ENCODE measurements at regions not wholly inside any gene's neighbourhood (a gene's known extent, or its start where the extent isn't known, plus 50 kb on each side); places are given as distances from the start of the nearest gene placed in this dataset.
"Not testable (repeated sequence)": the region's sequence is repeated elsewhere in the genome, so short reads cannot be mapped to it uniquely, and the experiment has no call there.

GRCh38 chr4:149870008-149870407 lies 54.4 kb upstream of the IQCM start:
- no peak for DNase-seq

GRCh38 chr4:149881744-149882143 lies 66.1 kb upstream of the IQCM start:
- DNase-seq: no peak

- DNase-seq: no peak
These were observed 66.6 kb upstream of the IQCM start for GRCh38 chr4:149882251-149882650.

GRCh38 chr4:149884046-149884445 lies 68.4 kb upstream of the IQCM start:
- DNase-seq: no peak

GRCh38 chr4:149884529-149885181 lies 69.0 kb upstream of the IQCM start:
- no peak for DNase-seq

GRCh38 chr4:149885896-149886295 lies 70.3 kb upstream of the IQCM start:
- no peak for DNase-seq

GRCh38 chr4:149886786-149887490 lies 71.3 kb upstream of the IQCM start:
- no peak for DNase-seq

DNA sequence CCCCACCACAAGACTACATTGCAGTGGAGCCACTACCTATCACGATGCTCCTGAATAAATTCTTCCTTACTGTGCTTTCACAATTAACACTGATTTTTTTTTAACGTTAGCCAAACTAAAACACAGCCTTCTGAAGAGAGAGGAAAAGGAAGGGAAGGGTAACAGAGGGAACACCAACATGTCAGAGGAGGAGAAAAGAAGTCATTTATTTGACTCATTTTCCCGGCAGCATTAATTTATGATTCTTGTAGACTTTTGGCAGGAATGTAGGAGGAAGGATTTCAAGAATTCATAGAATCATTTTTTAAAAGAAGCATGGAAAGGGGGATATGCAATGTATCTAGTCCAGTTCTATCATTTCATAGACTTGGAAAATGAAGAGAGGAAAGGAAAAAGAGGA lies 74.3 kb upstream of the IQCM start:
- DNase-seq: no peak

DNA sequence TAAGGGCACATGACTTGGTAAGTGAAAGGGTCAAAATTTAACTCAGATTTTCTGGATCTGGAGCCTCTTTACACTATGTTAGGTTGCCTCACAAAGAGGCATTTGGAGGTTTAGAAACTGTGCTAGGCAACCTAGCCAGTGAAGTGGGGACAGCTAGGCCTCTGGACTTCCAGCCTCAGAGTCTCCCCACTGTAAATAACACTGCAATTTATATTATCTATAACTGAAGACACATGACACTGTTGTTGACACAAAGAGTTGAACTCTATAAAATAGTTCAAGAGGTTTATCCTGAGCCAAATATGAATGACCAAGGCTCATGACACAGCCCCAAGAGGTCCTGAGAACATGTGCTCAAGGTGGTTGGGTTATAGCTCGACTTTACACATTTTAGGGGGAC lies 74.9 kb upstream of the IQCM start:
- DNase-seq: no peak

DNA sequence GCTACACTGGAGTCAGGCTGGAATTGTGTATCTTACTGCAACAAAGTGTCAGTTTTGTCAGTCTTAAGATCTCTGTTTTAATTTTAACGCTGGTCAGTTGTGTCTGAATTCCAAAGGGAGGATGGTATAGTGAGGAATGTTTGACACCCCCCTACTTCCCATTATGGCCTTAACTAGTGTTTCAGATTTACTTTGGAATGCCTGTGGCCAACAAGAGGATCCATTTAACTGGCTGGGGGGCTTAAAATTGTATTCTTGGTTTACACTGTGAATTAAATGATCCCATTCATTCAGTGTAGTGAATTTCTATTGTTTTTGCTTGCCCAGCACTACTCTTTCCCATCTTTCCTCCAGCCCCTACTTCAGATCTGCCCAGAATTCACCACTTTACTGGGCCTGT lies 75.8 kb upstream of the IQCM start:
- no peak for DNase-seq

- DNase-seq: no peak
These were observed 80.8 kb upstream of the IQCM start for GRCh38 chr4:149896432-149896831.

- no peak for DNase-seq
These were observed 82.1 kb upstream of the IQCM start for GRCh38 chr4:149897783-149898182.

GRCh38 chr4:149901128-149901527 lies 85.5 kb upstream of the IQCM start:
- no peak for DNase-seq

DNA sequence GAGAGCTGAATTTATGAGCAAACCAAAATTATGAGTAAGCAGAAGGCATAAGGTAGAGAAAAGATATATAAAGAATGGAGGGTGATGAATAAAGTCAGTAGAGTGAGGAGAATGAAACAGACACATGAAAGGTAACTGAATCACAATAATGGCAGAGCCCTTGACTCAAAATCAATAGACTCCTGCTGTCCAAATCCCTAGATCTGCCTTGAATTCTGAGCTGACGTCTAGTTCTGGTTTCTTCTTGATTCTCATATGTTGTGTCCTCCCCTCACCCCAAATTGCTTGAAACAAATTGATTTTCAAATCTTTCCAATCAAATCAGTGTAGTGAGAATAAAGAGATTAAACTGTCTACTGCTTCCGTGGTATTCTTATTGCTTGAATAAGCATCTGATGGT lies 86.6 kb upstream of the IQCM start:
- no peak for DNase-seq

- no peak for DNase-seq
These were observed 94.5 kb upstream of the IQCM start for GRCh38 chr4:149910177-149910576.

- DNase-seq: no peak
These were observed 95.1 kb upstream of the IQCM start for GRCh38 chr4:149910604-149911350.

- no peak for DNase-seq
These were observed 95.7 kb upstream of the IQCM start for GRCh38 chr4:149911354-149911753.

DNA sequence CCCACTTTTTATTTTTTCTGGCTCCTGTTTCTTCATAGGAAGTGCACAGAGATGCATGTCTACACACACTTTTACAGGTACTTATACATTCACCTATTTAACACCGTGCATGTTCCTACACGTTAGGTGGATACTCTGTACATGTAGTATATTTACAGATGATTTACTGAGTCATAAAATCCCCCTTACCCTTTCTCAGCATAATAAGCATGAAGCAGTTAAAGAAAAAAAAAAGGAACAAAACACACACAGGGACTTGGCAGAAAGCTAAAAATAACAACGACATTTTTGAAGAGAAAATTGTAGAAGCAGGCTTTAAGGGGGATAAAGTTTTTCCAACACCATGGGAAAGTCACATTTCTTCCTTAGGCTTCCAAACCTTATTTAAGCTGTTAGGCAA lies 96.4 kb upstream of the IQCM start:
- DNase-seq: no peak

DNA sequence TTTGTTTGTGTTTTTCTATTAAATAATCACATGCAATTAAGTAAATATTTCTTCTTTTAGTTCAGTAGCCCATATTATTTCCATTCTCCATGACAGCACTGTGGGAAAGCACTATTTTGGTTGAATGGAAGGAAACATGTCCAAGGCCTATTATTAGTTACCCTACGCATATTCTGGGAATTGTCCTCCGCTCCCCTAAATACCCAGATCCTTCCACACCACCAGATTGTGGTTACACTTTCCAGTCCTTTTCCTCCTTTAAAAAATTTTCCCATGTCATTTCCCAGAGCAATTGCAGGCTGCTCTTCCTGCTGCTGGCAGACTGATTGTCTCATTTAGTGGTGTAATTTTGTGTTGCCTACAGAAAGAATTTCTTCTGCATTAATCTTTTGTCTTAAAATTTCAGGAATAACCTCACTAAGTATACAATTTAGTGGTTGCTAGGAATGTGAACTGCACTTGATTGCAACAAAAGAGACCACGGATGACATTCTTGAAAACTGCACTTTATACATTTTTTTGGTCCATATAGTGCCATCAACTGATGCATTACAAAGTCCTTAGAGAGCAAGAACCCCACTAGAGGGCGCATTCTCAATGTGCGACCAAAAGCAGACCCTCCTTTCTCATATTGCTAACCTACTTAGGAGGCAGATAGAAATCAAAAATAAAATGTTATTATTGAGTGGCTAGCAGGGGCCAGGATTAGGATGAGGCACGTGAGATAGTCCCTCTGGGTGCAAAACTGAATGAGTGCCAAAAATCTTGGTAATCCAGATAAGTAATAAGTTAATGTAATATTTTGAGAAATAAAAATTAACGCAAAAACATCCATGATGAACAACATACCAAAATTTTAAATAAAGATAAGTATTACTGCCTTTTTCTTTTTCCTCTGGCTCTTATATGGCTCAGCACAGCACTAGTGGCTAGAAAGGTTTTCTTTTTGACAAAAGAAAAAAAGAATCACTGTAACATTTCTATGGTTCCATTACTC lies 98.8 kb upstream of the IQCM start:
- no peak for DNase-seq

GRCh38 chr4:149915735-149916134 lies 100.1 kb upstream of the IQCM start:
- DNase-seq: not testable (repeated sequence)

GRCh38 chr4:149923736-149924135 lies 108.1 kb upstream of the IQCM start:
- no peak for DNase-seq

- DNase-seq: no peak
These were observed 111.9 kb upstream of the IQCM start for GRCh38 chr4:149927514-149927913.

- no peak for DNase-seq
These were observed 112.9 kb upstream of the IQCM start for GRCh38 chr4:149928507-149928906.

Data from activated T-cell treated with anti-CD3 and anti-CD28 coated beads, Interleukin-2, amount 50 U/mL, for 1 hour (primary cell).